GM18508 (cell line): ENCODE measurements at regions not wholly inside any gene's neighbourhood (a gene's known extent, or its start where the extent isn't known, plus 50 kb on each side); places are given as distances from the start of the nearest gene placed in this dataset.
"Not testable (repeated sequence)": the region's sequence is repeated elsewhere in the genome, so short reads cannot be mapped to it uniquely, and the experiment has no call there.

Source experiments
- ATAC-seq: cut with Tn5 transposase; IDR thresholded peaks from one replicate; pipeline ENCODE4 v1.9.1; 2021; ENCODE audit warnings: moderate number of reproducible peaks; ENCODE audit not compliant: insufficient read depth, unreplicated experiment

- ATAC-seq: no peak
Observed at GRCh38 chr1:214715126-214715525, 112.1 kb downstream of the CENPF start.

- ATAC-seq: no peak
Observed at GRCh38 chr1:214717351-214717750, 114.4 kb downstream of the CENPF start.

GRCh38 chr1:214718724-214719123 is 115.7 kb downstream of the CENPF start:
- ATAC-seq: no peak

- no peak for ATAC-seq
Observed at GRCh38 chr1:214719207-214719606, 116.2 kb downstream of the CENPF start.

GRCh38 chr1:214720561-214720960 is 117.6 kb downstream of the CENPF start:
- ATAC-seq: no peak

DNA sequence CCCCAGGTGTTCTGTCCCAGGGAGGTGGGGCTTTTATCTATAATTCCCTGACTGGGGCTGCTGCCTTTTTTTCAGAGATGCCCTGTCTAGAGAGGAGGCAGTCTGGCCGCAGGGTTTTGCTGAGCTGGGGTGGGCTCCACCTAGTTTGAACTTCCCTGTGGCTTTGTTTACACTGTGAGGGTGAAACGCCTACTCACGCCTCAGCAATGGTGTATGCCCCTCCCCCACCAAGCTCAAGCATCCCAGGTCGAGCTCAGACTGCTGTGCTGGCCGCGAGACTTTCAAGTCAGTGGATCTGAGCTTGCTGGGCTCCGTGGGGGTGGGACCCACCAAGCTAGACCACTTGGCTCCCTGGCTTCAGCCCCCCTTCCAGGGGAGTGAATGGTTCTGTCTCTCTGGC is 124.3 kb downstream of the CENPF start:
- no peak for ATAC-seq

- ATAC-seq: no peak
Observed at GRCh38 chr1:214739621-214740238, 136.7 kb downstream of the CENPF start.

GRCh38 chr1:214740471-214740870 is 137.5 kb downstream of the CENPF start:
- ATAC-seq: no peak

DNA sequence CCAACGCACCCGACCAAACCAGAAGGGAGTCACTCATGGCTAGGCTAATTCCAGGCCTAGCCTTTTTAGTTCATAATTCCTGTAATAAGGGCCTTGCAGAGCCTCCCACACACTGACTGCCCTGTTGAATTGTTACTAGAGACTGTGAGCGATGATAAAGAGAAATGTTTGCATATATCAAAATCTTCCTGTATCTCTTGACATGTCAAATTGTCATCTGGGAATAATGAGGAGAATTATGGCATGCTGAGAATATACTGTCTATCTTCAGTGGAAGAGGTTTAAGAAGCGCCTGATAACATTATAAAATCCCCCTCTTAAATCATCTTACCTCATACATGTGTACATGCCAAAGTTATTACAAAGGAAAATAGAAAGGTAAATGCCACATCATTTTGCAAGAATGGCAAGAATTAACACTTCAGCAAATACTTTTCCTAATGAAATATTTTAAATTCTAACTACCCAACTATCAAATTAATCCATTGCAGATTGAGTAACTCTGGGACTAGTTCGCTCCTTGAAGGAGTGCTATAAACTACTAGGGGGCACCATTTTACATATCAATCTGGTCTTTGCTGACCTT is 144.1 kb downstream of the CENPF start:
- ATAC-seq: no peak

DNA sequence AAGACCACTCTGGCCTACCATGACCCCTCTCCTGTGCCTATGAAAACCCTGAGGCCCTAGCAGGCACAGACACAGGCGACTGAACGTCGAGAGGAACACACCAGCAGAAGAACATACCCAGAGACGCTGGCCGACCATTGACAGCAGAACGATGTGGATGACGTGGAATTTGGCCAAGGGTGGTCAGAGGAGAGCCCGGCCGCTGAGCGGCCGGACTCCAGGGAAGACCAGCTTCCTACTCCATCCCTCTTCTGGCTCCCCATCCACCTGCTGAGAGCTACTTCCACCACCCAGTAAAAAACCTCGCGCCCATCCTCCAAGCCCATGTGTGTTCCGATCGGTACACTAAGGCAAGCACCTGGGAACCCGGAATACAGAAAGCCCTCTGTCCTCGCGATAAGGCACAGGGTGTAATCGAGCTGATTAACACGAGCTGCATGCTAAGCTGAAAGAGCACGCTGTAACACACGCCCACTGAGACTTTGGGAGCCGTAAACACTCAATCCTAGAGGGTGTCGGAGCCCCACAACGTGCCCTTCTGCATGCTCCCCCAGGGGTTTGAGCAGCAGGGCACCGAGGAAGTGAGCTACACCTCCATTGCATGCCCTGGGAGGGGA is 150.3 kb downstream of the CENPF start:
- no peak for ATAC-seq

DNA sequence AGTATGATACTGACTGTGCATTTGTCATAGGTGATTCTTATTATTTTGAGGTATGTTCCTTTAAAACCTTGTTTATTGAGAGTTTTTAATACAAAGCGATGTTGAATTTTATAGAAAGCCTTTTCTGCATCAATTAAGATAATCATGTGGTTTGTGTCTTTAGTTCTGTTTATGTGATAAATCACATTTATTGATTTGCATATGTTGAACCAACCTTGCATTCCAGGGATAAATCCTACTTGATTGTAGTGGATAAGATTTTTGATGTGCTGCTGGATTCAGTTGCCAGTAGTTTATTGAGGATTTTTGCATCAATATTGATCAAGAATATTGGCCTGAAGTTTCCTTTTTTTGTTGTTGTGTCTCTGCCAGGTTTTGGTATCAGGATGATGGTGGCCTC is 158.0 kb downstream of the CENPF start:
- ATAC-seq: no peak

- ATAC-seq: no peak
Observed at GRCh38 chr1:214762902-214763301, 159.9 kb downstream of the CENPF start.

DNA sequence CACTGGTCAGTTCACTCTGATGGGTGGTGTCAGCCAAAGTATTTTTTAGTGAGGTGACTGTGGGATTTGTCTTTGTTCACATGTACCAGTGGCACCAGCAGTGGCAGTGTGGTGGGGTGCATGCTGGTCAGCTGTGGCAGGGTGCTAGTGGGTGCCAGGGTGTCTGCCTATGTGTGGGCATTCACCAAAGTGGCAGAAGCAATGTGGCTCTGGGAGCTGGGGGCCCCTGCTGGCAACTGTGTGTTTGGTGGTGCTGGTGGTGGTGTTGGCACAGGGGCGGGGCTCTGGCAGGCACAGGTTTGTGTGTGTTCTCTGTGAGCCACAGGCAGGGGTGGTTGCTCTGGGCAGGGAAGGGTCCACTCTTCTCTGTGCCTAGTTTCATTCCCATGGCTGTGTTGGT is 161.5 kb downstream of the CENPF start:
- ATAC-seq: no peak

DNA sequence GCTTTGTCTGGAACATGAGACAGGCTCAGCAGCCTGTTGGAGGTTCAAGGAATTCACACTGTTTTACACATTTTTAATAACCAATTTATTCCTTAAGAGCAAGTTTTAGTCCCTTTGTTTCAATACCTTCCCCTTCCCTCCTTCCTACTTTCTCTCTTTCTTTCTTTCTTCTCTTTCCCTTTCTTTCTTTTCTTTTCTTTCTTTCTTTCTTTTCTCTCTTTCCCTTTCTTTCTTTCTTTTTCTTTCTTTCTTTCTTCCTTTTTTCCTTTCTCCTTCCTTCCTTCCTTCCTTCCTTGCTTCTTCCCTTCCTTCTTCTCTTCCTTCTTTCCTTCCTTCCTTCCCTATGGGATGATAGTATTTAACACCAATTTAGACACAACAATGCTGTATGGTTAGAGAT is 164.2 kb downstream of the CENPF start:
- no peak for ATAC-seq

GRCh38 chr1:214769666-214770065 is 166.7 kb downstream of the CENPF start:
- ATAC-seq: not testable (repeated sequence)

GRCh38 chr1:214777364-214777763 is 174.4 kb downstream of the CENPF start:
- no peak for ATAC-seq

DNA sequence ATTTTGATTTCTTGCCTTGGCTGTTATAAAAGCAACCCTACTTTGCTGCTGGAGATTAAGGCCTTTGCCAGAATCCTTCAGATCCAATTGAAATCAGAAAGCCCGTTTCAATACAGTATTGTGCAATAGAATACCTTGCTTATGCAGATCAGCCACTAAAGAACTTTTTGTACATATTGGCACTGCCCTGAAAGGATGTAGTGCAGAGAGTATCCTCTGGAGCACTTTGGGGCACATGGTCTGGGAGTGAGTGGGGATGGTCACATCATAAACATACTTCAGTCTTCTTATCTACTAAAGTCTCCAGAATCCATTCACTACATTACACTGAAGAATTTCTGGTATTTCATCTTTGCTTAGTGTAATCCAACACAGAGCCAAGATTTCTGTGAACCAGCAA is 189.0 kb downstream of the CENPF start:
- no peak for ATAC-seq

- ATAC-seq: no peak
Observed at GRCh38 chr1:214792527-214793186, 189.7 kb downstream of the CENPF start.

DNA sequence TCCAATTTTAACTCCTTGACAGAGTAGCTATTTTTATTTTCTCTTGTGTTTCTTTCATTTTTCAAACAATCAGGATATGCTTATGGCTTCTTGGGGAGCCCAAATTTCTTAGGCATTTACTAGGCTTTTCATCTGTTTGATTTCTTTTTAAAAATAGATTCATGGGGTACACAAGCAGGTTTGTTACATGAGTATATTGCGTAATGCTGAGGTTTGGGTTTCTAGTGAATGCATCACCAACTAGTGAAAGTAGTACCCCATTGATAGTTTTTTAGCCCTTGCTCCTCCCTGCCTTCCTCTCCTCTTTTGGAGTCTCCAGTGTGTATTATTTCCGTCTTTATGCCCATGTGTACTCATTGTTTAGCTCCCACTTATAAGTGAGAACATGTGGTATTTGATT is 190.7 kb downstream of the CENPF start:
- no peak for ATAC-seq

- ATAC-seq: no peak
Observed at GRCh38 chr1:214801191-214801590, 198.2 kb downstream of the CENPF start.

GRCh38 chr1:214808845-214809460 is 206.0 kb downstream of the CENPF start:
- ATAC-seq: no peak
